ENCODE measurements at regions not wholly inside any gene's neighbourhood (a gene's known extent, or its start where the extent isn't known, plus 50 kb on each side); places are given as distances from the start of the nearest gene placed in this dataset.
"Not testable (repeated sequence)": the region's sequence is repeated elsewhere in the genome, so short reads cannot be mapped to it uniquely, and the experiment has no call there.

- intact Hi-C loops (cut with DNase I), result no loop called here
- no peaks in the 10 kb centered on the region for H3K27me3 ChIP-seq
- no peak for TF ChIP-seq CTCF (IDR thresholded peaks at IDR 0.05)
- no peak overlapping the region for H3K4me3 ChIP-seq
- no peaks in the 10 kb centered on the region for H3K9me3 ChIP-seq
- H3K36me3 ChIP-seq, result no peaks in the 10 kb centered on the region
- no peak for DNase-seq (ENCODE audit: low spot score in 2 of 2)
- H3K4me1 ChIP-seq, result no peaks in the 10 kb centered on the region
- H3K27ac ChIP-seq, result no peak overlapping the region
Measured at GRCh38 chr4:144411119-144411518, 234.8 kb upstream of the HHIP start.

- no peak for DNase-seq (ENCODE audit: low spot score in 2 of 2)
- Histone ChIP-seq H3K36me3 (no peaks in the 10 kb centered on the region), H3K27ac (no peak overlapping the region), H3K4me1 (no peaks in the 10 kb centered on the region), H3K4me3 (no peak overlapping the region), H3K9me3 (no peaks in the 10 kb centered on the region), H3K27me3 (no peaks in the 10 kb centered on the region)
- intact Hi-C loops (cut with DNase I), result no loop called here
- TF ChIP-seq CTCF (IDR thresholded peaks at IDR 0.05), result no peak
Measured at GRCh38 chr4:144411700-144412099, 234.3 kb upstream of the HHIP start.

- H3K27ac ChIP-seq, result no peak overlapping the region
- no peak for TF ChIP-seq CTCF (IDR thresholded peaks at IDR 0.05)
- no peak overlapping the region for H3K4me3 ChIP-seq
- H3K27me3 ChIP-seq, result no peaks in the 10 kb centered on the region
- no peaks in the 10 kb centered on the region for H3K9me3 ChIP-seq
- no peaks in the 10 kb centered on the region for H3K4me1 ChIP-seq
- no peak for DNase-seq (ENCODE audit: low spot score in 2 of 2)
- intact Hi-C loops (cut with DNase I), result no loop called here
- H3K36me3 ChIP-seq, result no peaks in the 10 kb centered on the region
Measured at GRCh38 chr4:144421056-144421455, 224.9 kb upstream of the HHIP start.

- TF ChIP-seq CTCF (IDR thresholded peaks at IDR 0.05), result no peak
- intact Hi-C loops (cut with DNase I), result no loop called here
- no peaks in the 10 kb centered on the region for H3K4me1 ChIP-seq
- H3K27me3 ChIP-seq, result no peaks in the 10 kb centered on the region
- H3K27ac ChIP-seq, result no peak overlapping the region
- DNase-seq (ENCODE audit: low spot score in 2 of 2), result no peak
- no peaks in the 10 kb centered on the region for H3K36me3 ChIP-seq
- no peaks in the 10 kb centered on the region for H3K9me3 ChIP-seq
- no peak overlapping the region for H3K4me3 ChIP-seq
Measured at GRCh38 chr4:144421839-144422565, 224.0 kb upstream of the HHIP start.

- no peaks in the 10 kb centered on the region for H3K9me3 ChIP-seq
- intact Hi-C loops (cut with DNase I), result no loop called here
- no peak for TF ChIP-seq CTCF (IDR thresholded peaks at IDR 0.05)
Measured at GRCh38 chr4:144423930-144424329, 222.0 kb upstream of the HHIP start.

GRCh38 chr4:144426023-144426422 is 219.9 kb upstream of the HHIP start:
- H3K36me3 ChIP-seq; H3K27ac ChIP-seq; H3K4me3 ChIP-seq; H3K4me1 ChIP-seq; intact Hi-C loops (cut with DNase I); DNase-seq (ENCODE audit: low spot score in 2 of 2); H3K9me3 ChIP-seq; H3K27me3 ChIP-seq: not testable (repeated sequence)

More at GRCh38 chr4:144423930-144424329, 222.0 kb upstream of the HHIP start:
- H3K4me3 ChIP-seq, result no peak overlapping the region
- H3K27ac ChIP-seq, result no peak overlapping the region
- H3K36me3 ChIP-seq, result no peaks in the 10 kb centered on the region
- DNase-seq (ENCODE audit: low spot score in 2 of 2), result no peak
- no peaks in the 10 kb centered on the region for H3K4me1 ChIP-seq
- H3K27me3 ChIP-seq, result no peaks in the 10 kb centered on the region
